ENCODE measurements at regions not wholly inside any gene's neighbourhood (a gene's known extent, or its start where the extent isn't known, plus 50 kb on each side); places are given as distances from the start of the nearest gene placed in this dataset.

GRCh38 chr13:64871742-64872141 lies 2358.4 kb downstream of the PCDH9 start:
- no peaks in the 10 kb centered on the region for H3K9me3 ChIP-seq (ENCODE audit: control insufficient read depth, low read length, poor library complexity, severe bottlenecking)
- DNase-seq (no peak), ATAC-seq (no peak)
- H3K36me3 Mint-ChIP-seq (ENCODE audit: low read depth) = no peaks in the 10 kb centered on the region
- no peaks in the 10 kb centered on the region for H3K27me3 Mint-ChIP-seq
- no peaks in the 10 kb centered on the region for H3K4me1 Mint-ChIP-seq
- H3K27ac Mint-ChIP-seq = no peak overlapping the region
- no peak overlapping the region for H3K4me3 Mint-ChIP-seq

GRCh38 chr13:64869539-64869938 lies 2360.6 kb downstream of the PCDH9 start:
- no peak for DNase-seq
- Mint-ChIP-seq H3K27me3 (no peaks in the 10 kb centered on the region), H3K27ac (no peak overlapping the region), H3K36me3 (ENCODE audit: low read depth) (no peaks in the 10 kb centered on the region), H3K4me1 (no peaks in the 10 kb centered on the region), H3K4me3 (no peak overlapping the region)
- ATAC-seq = no peak
- H3K9me3 ChIP-seq (ENCODE audit: control insufficient read depth, low read length, poor library complexity, severe bottlenecking) = no peaks in the 10 kb centered on the region

GRCh38 chr13:64867856-64868255 lies 2362.3 kb downstream of the PCDH9 start:
- no peak for ATAC-seq
- Mint-ChIP-seq H3K36me3 (ENCODE audit: low read depth) (no peaks in the 10 kb centered on the region), H3K27ac (no peak overlapping the region), H3K4me3 (no peak overlapping the region), H3K4me1 (no peaks in the 10 kb centered on the region), H3K27me3 (no peaks in the 10 kb centered on the region)
- DNase-seq = no peak
- H3K9me3 ChIP-seq (ENCODE audit: control insufficient read depth, low read length, poor library complexity, severe bottlenecking) = no peaks in the 10 kb centered on the region

- Mint-ChIP-seq H3K4me3 (no peak overlapping the region), H3K36me3 (ENCODE audit: low read depth) (no peaks in the 10 kb centered on the region), H3K4me1 (no peaks in the 10 kb centered on the region), H3K27me3 (no peaks in the 10 kb centered on the region), H3K27ac (no peak overlapping the region)
- H3K9me3 ChIP-seq (ENCODE audit: control insufficient read depth, low read length, poor library complexity, severe bottlenecking) = no peaks in the 10 kb centered on the region
- DNase-seq (no peak), ATAC-seq (no peak)
These were observed 2363.8 kb downstream of the PCDH9 start for GRCh38 chr13:64866331-64866730.

GRCh38 chr13:64855506-64855905 lies 2374.6 kb downstream of the PCDH9 start:
- no peak overlapping the region for H3K4me3 Mint-ChIP-seq
- DNase-seq = no peak
- no peak for ATAC-seq
- H3K27ac Mint-ChIP-seq = no peak overlapping the region
- H3K27me3 Mint-ChIP-seq = no peaks in the 10 kb centered on the region
- no peaks in the 10 kb centered on the region for H3K4me1 Mint-ChIP-seq
- no peaks in the 10 kb centered on the region for H3K36me3 Mint-ChIP-seq (ENCODE audit: low read depth)
- H3K9me3 ChIP-seq (ENCODE audit: control insufficient read depth, low read length, poor library complexity, severe bottlenecking) = no peaks in the 10 kb centered on the region

- H3K27ac Mint-ChIP-seq = no peak overlapping the region
- ATAC-seq = no peak
These were observed 2380.1 kb downstream of the PCDH9 start for GRCh38 chr13:64850017-64850416.

GRCh38 chr13:64849196-64849595 lies 2380.9 kb downstream of the PCDH9 start:
- H3K27ac Mint-ChIP-seq = no peak overlapping the region
- ATAC-seq = no peak
- no peak overlapping the region for H3K4me3 Mint-ChIP-seq
- DNase-seq = no peak
- no peaks in the 10 kb centered on the region for H3K4me1 Mint-ChIP-seq
- no peaks in the 10 kb centered on the region for H3K36me3 Mint-ChIP-seq (ENCODE audit: low read depth)
- H3K27me3 Mint-ChIP-seq = no peaks in the 10 kb centered on the region
- no peaks in the 10 kb centered on the region for H3K9me3 ChIP-seq (ENCODE audit: control insufficient read depth, low read length, poor library complexity, severe bottlenecking)

More at GRCh38 chr13:64850017-64850416, 2380.1 kb downstream of the PCDH9 start:
- Mint-ChIP-seq H3K36me3 (ENCODE audit: low read depth) (no peaks in the 10 kb centered on the region), H3K27me3 (no peaks in the 10 kb centered on the region), H3K4me3 (no peak overlapping the region), H3K4me1 (no peaks in the 10 kb centered on the region)
- no peak for DNase-seq
- H3K9me3 ChIP-seq (ENCODE audit: control insufficient read depth, low read length, poor library complexity, severe bottlenecking) = no peaks in the 10 kb centered on the region

- H3K27me3 Mint-ChIP-seq = no peaks in the 10 kb centered on the region
- H3K36me3 Mint-ChIP-seq (ENCODE audit: low read depth) = no peaks in the 10 kb centered on the region
- H3K4me3 Mint-ChIP-seq = no peak overlapping the region
- no peaks in the 10 kb centered on the region for H3K4me1 Mint-ChIP-seq
- H3K9me3 ChIP-seq (ENCODE audit: control insufficient read depth, low read length, poor library complexity, severe bottlenecking) = no peaks in the 10 kb centered on the region
- no peak for DNase-seq
- no peak for ATAC-seq
- no peak overlapping the region for H3K27ac Mint-ChIP-seq
These were observed 2382.4 kb downstream of the PCDH9 start for GRCh38 chr13:64847767-64848166.

GRCh38 chr13:64845110-64845509 lies 2385.0 kb downstream of the PCDH9 start:
- ATAC-seq = no peak

GRCh38 chr13:64819081-64819480 lies 2411.1 kb downstream of the PCDH9 start:
- no peaks in the 10 kb centered on the region for H3K27me3 Mint-ChIP-seq

More at GRCh38 chr13:64845110-64845509, 2385.0 kb downstream of the PCDH9 start:
- H3K9me3 ChIP-seq (ENCODE audit: control insufficient read depth, low read length, poor library complexity, severe bottlenecking) = no peaks in the 10 kb centered on the region
- Mint-ChIP-seq H3K27me3 (no peaks in the 10 kb centered on the region), H3K4me3 (no peak overlapping the region), H3K36me3 (ENCODE audit: low read depth) (no peaks in the 10 kb centered on the region), H3K4me1 (no peaks in the 10 kb centered on the region), H3K27ac (no peak overlapping the region)
- no peak for DNase-seq

GRCh38 chr13:64817691-64818090 lies 2412.4 kb downstream of the PCDH9 start:
- no peak for ATAC-seq
- no peaks in the 10 kb centered on the region for H3K27me3 Mint-ChIP-seq
- no peaks in the 10 kb centered on the region for H3K36me3 Mint-ChIP-seq (ENCODE audit: low read depth)
- no peaks in the 10 kb centered on the region for H3K4me1 Mint-ChIP-seq
- DNase-seq = no peak
- no peak overlapping the region for H3K27ac Mint-ChIP-seq
- H3K9me3 ChIP-seq (ENCODE audit: control insufficient read depth, low read length, poor library complexity, severe bottlenecking) = no peaks in the 10 kb centered on the region
- no peak overlapping the region for H3K4me3 Mint-ChIP-seq

More at GRCh38 chr13:64819081-64819480, 2411.1 kb downstream of the PCDH9 start:
- DNase-seq = no peak
- Mint-ChIP-seq H3K4me1 (no peaks in the 10 kb centered on the region), H3K36me3 (ENCODE audit: low read depth) (no peaks in the 10 kb centered on the region), H3K4me3 (no peak overlapping the region), H3K27ac (no peak overlapping the region)
- no peak for ATAC-seq
- no peaks in the 10 kb centered on the region for H3K9me3 ChIP-seq (ENCODE audit: control insufficient read depth, low read length, poor library complexity, severe bottlenecking)

- no peaks in the 10 kb centered on the region for H3K36me3 Mint-ChIP-seq (ENCODE audit: low read depth)
- H3K9me3 ChIP-seq (ENCODE audit: control insufficient read depth, low read length, poor library complexity, severe bottlenecking) = no peaks in the 10 kb centered on the region
These were observed 2419.4 kb downstream of the PCDH9 start for GRCh38 chr13:64810750-64811149.

GRCh38 chr13:64808704-64809103 lies 2421.4 kb downstream of the PCDH9 start:
- DNase-seq = no peak
- H3K4me3 Mint-ChIP-seq = no peak overlapping the region
- no peaks in the 10 kb centered on the region for H3K36me3 Mint-ChIP-seq (ENCODE audit: low read depth)
- ATAC-seq = no peak
- no peaks in the 10 kb centered on the region for H3K4me1 Mint-ChIP-seq
- no peaks in the 10 kb centered on the region for H3K27me3 Mint-ChIP-seq
- no peaks in the 10 kb centered on the region for H3K9me3 ChIP-seq (ENCODE audit: control insufficient read depth, low read length, poor library complexity, severe bottlenecking)
- no peak overlapping the region for H3K27ac Mint-ChIP-seq

More at GRCh38 chr13:64810750-64811149, 2419.4 kb downstream of the PCDH9 start:
- ATAC-seq (no peak), DNase-seq (no peak)
- Mint-ChIP-seq H3K27me3 (no peaks in the 10 kb centered on the region), H3K4me1 (no peaks in the 10 kb centered on the region), H3K4me3 (no peak overlapping the region), H3K27ac (no peak overlapping the region)

GRCh38 chr13:64801768-64802167 lies 2428.4 kb downstream of the PCDH9 start:
- no peak overlapping the region for H3K27ac Mint-ChIP-seq
- H3K4me1 Mint-ChIP-seq = no peaks in the 10 kb centered on the region
- H3K27me3 Mint-ChIP-seq = no peaks in the 10 kb centered on the region
- no peak for DNase-seq
- H3K9me3 ChIP-seq (ENCODE audit: control insufficient read depth, low read length, poor library complexity, severe bottlenecking) = no peaks in the 10 kb centered on the region
- no peak overlapping the region for H3K4me3 Mint-ChIP-seq
- ATAC-seq = no peak
- no peaks in the 10 kb centered on the region for H3K36me3 Mint-ChIP-seq (ENCODE audit: low read depth)

Data from T-helper 17 cell (primary cell).